ENCODE measurements at regions not wholly inside any gene's neighbourhood (a gene's known extent, or its start where the extent isn't known, plus 50 kb on each side); places are given as distances from the start of the nearest gene placed in this dataset.

- no peak for DNase-seq
Measured at GRCh38 chr11:122521626-122522025, 133.9 kb upstream of the UBASH3B start.

GRCh38 chr11:122517403-122518379 is 137.8 kb upstream of the UBASH3B start:
- no peak for DNase-seq

- no peak for DNase-seq
Measured at GRCh38 chr11:122516686-122517085, 138.8 kb upstream of the UBASH3B start.

- no peak for DNase-seq
Measured at GRCh38 chr11:122513997-122514396, 141.5 kb upstream of the UBASH3B start.

- no peak for DNase-seq
Measured at GRCh38 chr11:122513328-122513727, 142.2 kb upstream of the UBASH3B start.

GRCh38 chr11:122512688-122513087 is 142.8 kb upstream of the UBASH3B start:
- DNase-seq: no peak

GRCh38 chr11:122509899-122510298 is 145.6 kb upstream of the UBASH3B start:
- no peak for DNase-seq

- DNase-seq: no peak
Measured at GRCh38 chr11:122509091-122509490, 146.4 kb upstream of the UBASH3B start.

GRCh38 chr11:122505304-122506006 is 150.1 kb upstream of the UBASH3B start:
- DNase-seq: peak; percentile 27

- no peak for DNase-seq
Measured at GRCh38 chr11:122494221-122494620, 161.3 kb upstream of the UBASH3B start.

GRCh38 chr11:122491509-122491908 is 164.0 kb upstream of the UBASH3B start:
- no peak for DNase-seq

GRCh38 chr11:122488892-122489706 is 166.4 kb upstream of the UBASH3B start:
- no peak for DNase-seq

- no peak for DNase-seq
Measured at GRCh38 chr11:122487669-122488068, 167.9 kb upstream of the UBASH3B start.

- DNase-seq: no peak
Measured at GRCh38 chr11:122486793-122487495, 168.6 kb upstream of the UBASH3B start.

GRCh38 chr11:122478986-122479385 is 176.5 kb upstream of the UBASH3B start:
- DNase-seq: no peak

GRCh38 chr11:122468965-122469364 is 186.6 kb upstream of the UBASH3B start:
- no peak for DNase-seq

- DNase-seq: no peak
Measured at GRCh38 chr11:122463530-122463929, 192.0 kb upstream of the UBASH3B start.

GRCh38 chr11:122459064-122459463 is 196.5 kb upstream of the UBASH3B start:
- no peak for DNase-seq

GRCh38 chr11:122453586-122453985 is 201.9 kb upstream of the UBASH3B start:
- no peak for DNase-seq

- DNase-seq: no peak
Measured at GRCh38 chr11:122451911-122452310, 203.6 kb upstream of the UBASH3B start.

- DNase-seq: no peak
Measured at GRCh38 chr11:122441666-122442035, 213.9 kb upstream of the UBASH3B start.
